Fibroblast of skin of right quadriceps (primary cell): ENCODE measurements at regions not wholly inside any gene's neighbourhood (a gene's known extent, or its start where the extent isn't known, plus 50 kb on each side); places are given as distances from the start of the nearest gene placed in this dataset.
A peak's percentile ranks its signal among the peaks of the same experiment; 100 is the strongest.

Source experiments
- DNase-seq: peaks from one replicate; pipeline ENCODE4 v3.0.0-alpha.2; 2013

DNA sequence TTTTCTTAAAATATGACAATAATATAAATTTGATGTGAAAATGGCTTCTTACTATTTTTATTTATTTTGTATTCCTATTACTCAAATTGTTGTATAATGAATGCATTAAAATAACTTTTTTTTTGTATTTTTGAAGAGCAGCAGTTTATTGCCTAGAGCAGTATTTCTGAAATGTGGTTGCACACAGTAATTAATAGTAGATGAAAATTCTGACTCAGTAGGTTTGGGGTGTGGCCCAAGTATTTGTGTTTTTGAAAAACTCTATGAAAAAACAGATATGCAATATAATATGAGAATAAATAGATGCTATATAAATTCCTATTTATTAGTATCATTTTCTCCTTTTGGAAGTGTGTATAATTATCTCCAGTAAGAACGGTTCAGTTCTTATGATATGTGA is 2225.3 kb upstream of the C9orf72 start:
- no peak for DNase-seq

DNA sequence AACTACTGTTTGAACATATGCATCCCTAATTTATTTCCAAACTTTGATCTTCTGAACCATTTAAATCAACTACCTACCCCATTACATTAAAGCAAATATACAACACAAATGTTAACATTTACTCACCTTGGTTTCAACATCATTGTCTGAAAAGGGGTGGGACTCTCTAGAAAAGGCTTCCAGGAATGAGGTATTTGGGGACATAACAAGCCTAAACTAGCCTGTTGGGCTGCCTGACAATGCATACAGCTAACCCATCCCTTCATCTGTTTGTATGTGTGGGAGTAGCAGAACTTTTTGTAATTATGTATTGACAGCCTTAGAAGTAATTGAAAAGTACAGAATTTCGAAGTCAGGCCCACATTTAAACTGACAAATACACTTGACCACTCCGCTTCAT is 2225.9 kb upstream of the C9orf72 start:
- DNase-seq: no peak

DNA sequence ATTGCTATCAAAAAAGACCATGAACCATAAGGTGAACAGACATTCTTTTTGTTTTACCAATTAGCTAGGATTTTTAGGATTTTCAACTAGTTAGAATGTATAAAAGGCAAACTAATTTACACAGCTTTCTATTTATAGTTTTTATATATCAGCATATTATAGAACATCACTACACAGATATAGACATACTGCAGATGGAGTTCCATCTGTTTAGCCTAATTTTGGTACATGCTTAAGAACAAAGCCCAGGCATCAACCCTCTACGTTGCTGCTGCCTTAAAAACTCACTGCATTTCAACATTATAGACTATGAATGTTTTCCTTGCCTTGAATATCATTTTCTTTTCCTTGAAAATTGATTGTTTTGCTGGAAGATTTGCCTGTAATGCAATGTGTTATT is 2227.5 kb upstream of the C9orf72 start:
- DNase-seq: no peak

DNA sequence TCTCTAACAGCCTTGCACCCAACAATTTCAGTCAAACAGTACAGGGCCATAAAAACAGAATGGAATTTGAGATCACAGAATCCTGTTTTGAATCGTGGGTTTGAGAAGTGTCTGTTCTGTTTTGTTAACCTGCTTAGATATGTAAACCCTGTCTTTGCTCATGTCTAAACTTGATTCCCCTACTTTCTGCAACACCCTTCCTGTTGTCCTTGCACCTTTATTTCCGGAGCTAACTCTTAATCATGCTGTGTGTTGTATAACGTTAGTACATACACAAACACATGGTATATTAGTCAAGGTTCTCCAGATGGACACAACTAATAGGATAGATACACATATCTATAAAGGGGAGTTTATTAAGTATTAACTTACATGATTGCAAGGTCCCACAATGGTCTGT is 2229.2 kb upstream of the C9orf72 start:
- no peak for DNase-seq

DNA sequence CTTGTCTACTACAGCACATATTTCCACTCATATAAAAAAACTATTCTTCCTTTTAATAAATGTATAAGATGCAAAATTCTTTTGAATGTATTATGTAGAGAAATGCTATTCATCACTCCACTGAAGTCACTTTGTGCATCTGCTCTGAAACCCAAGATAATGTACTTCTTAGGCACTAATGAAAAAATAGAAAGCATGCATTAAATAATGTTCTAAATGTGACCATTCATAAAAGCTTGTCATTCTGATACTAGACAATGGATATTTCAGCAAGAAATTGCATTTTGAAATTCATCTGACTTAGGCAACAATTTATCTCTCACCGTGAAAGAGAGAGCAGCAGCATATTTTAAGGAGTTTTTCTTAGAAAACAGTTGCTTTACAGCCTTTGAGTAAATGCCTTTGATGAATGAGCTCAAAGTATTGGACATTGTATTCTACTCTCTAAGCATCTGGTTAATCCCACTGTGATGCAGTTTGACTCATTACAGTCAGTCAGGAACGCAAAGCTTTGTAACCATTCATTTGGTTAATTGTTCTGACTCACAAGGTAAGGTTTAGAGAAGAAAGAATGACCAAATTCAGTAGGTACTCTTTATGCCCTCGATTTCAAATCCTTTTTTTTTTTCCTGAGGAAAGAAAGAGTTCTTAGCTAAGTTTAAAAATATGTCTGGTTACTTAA is 2233.8 kb upstream of the C9orf72 start:
- peak; percentile 5 for DNase-seq

DNA sequence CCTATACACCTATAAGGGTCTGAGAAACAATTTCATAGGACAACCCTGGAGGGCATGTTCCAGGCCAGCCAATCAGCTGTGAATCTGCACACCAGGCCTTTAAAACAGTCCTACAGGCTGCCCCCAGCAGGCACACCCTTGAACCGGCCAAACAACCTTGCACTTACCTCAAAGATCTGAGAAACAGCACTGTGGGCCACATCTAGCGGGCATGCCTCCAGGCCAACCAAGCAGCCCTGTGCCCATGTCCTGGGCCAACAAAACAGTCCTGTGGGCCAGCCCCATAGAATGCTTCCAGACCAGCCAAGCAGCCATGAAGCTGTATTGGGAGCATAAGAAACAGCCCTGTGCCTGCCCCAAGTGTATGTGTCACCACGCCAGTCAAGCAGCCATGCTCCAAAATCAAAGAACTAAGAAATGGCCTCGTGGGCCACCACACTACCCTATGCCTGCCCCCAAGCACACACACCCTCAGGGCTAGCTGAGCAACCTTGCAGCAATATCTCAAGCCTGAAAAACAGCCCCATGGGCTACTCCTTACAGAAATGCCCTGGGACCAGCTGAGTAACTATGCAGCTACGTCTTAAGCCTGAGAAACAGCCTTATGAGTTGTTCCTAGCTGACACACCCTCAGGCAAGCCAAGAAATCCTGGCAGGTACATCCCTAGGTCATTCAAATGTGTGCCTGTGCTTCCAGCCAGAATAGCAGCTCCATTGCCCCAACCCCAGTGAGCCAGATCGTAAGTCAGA is 2243.8 kb upstream of the C9orf72 start:
- DNase-seq: no peak

DNA sequence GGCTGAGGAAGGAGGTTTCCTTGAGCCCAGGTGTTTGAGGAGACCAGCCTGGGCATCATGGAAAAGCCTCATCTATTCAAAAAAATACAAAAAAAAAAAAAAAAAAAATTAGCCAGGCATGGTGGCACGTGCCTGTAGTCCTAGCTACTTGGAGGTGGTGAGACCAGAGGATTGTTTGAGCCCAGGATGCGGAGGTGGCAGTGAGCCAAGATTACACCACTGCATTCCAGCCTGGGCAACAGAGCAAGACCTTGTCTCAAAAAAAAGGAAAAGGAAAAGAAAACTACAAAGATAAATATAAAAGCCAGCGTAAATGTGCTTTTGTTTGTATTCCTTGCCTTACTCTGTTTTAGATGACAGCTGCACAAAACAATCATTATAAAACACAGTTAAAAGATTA is 2249.2 kb upstream of the C9orf72 start:
- no peak for DNase-seq

DNA sequence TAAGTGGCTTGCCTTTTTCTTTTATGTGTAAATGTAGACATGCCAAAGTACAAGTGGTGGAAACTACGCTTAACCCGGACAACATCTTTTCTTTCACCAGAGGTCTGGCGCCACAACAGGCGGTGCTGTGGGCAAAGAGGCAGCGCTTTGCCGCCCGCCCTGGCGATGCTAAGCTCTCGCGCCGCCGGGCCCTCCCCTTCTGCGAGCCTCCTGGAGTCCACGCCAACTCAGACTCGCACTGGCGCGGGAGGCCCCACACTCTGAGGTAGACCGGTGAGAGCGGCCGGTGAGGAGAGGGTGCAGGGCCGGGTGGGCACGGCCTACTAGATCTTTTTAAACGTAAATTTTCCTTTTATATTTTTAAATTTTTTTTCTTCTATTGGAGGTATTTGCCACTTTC is 2253.1 kb upstream of the C9orf72 start:
- DNase-seq: no peak

DNA sequence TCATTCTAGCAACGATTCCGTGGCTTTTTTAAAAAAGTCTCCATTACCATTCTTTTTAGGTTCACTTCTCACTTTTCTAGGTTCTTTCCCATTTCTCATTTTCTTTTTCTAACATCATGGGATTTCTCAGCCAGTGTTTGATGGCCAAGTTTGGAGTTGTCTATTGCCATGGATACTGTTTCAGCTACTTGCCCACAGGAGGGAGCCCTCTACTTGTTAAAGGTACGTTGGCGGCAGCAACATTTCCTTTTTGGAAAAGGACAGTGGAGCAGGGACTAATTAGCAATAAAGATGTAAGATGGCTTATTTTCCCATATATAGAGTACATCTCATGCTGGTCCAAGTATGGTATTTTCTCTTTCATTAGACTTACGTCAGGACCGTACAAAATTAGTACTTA is 2257.5 kb upstream of the C9orf72 start:
- peak; percentile 22 for DNase-seq

DNA sequence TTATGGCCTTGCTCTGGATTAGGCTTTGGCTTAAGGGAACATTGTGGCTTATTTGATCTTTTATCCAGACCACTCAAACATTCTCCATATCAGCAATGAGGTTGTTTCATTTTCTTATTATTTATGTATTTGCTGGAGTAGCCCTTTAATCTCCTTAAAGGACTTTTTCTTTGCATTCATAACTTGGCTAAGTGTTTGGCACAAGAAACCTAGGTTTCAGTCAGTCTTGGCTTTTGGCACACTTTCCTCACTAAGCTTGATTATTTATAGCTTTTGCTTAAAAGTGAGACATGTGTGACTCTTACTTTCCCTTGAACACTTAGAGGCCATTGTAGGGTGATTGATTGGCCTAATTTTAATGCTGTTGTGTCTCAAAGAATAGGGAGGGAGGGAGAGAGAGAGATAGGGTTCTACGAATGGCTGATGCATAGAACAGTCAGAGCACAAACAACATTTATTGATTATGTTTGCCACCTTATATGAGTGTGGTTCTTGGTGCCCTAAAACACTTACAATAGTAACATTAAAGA is 2265.3 kb upstream of the C9orf72 start:
- no peak for DNase-seq

DNA sequence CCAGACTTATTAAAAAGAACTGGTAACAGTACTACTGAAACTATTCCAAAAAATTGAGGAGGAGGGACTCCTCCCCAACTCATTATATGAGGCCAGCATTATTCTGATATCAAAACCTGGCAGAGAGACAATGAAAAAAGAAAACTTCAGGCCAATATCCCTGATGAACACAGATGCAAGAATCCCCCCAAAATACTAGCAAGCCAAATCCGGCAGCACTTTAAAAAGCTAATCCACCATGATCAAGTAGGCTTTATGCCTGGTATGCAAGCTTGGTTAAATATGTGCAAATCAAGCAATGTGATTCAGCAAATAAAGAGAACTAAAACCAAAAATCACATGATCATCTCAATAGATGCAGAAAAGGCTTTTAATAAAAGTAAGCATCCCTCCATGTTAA is 2271.0 kb upstream of the C9orf72 start:
- no peak for DNase-seq

DNA sequence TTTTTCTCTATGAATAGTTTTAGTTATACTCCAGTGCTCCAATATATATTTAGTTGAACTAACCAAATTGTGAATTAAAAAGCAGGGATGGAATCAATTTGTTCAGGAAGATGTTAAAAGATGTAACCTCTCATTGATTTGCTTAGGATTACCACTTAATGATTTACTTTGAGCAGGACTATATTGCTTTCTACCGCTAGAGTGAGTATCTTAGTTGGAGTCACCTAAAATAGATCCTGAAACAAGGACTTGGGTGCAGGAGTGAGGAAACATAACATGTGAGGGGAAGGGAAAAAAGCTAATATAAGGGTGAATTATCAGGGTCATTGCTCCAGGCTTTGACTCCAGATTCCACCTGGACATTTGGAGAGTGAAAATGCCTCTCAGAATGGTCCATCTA is 2277.4 kb upstream of the C9orf72 start:
- DNase-seq: no peak

DNA sequence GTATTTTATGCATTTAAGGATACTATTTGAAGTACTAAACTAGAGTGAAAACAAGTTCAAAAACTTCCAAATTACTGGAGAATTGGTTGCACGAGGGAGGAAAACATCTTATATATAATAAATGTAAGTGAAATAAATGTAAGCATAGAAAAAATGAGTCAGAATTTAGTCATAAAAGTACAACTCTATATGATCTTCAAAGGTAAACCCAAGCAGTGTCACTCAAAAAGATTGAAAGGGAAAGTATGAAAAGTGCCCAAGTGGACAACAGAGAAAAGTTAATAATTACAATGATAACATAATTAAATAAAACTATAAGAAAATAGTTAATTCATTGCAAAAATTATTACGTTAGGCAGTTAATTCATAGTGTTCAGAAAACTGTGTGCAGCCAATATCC is 2288.5 kb upstream of the C9orf72 start:
- DNase-seq: no peak

DNA sequence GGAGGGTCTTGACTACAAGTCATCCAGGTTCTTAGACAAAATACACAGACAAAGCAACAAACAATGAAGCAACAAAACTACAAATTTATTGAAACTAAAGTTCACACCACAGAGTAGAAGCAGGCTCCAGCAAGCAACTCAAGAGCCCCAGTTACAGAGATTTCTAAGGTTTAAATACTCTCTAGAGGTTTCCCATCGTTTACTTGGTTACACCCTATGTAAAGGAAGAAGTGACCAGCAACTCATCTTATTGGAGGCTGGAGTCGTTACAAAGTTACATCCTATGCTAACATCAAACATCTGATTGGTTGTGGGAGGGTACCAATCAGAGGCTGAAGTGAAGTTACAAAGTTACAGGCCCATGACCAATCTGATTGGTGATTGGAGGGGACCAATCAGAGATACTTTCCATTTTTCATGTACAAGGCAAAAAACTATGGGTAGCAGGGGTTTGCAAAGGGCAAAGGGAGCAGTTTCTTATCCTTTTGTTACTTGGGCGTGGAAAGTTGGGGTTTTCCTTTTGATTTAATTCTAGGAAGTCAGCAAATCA is 2292.6 kb upstream of the C9orf72 start:
- DNase-seq: no peak

DNA sequence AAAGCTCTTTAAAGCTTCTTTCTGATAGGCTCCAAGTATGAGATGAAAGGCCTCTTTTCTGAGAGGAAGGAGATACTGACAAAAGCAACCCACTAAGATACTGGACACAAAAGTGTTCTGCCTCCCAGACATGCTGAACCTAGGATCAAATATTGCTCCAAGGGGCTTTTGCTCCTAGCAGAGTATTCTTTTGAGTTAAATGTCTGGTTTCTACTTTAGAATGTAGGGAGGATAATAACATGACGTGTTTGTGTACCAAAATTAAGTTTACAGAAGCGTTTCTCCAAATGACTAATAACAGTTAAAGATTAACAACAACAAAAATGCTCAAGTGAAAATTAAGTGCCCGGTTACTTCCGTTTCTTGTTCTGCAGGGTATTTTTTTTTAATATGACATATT is 2293.3 kb upstream of the C9orf72 start:
- no peak for DNase-seq

DNA sequence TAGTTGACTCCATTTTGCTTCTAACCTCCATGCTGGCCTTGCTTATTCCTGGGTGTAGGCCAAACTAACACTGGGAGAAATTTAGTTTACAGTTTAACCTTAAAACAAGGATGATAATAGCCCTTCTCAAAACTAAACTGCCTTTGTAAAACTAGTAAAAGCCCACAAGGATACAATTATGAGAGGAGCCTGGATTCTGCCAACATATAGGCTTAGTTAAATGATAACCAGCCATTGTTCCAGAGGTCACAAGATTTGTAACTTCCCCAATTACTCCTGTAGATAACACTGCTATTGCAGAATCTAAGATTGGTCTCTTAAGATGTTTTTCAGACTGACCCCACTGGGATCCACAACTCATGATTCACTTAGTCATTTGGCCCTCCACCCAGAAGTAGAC is 2300.3 kb upstream of the C9orf72 start:
- no peak for DNase-seq

DNA sequence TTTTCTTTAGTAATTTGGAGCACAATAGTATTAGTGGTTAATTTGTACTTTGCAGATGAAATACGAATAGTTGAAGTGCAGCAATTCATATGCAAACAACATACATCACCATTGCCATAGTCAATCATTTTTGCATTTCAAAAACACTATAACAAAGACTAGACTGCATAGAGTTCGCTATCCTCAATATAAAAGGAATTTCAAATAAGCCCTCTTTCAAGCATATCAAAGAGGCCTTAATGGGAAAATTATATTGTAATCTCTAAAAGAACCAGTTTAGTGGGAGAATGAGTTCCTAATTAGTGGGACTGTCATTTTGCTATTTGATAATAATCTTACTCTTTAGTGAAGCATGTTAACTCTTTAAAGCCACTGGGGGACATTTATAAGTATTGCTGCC is 2302.3 kb upstream of the C9orf72 start:
- no peak for DNase-seq

DNA sequence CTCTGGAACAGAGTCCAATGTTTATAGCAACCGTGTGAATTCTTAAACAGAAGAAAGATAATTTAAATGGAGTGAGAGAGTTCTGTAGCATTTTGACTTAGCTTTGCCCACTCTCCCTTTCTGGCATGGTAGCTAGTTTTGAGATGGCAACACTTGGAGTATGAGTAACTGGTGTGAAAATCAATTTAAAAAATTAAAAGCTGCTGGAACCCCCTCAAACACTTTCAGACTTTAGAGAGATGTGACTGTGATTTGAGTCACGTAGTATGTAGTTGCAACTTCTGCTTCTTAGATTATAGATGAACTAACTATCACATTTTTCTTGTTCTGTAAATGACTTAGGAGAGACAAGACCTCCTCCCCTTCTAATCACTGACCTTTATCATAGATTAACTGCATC is 2309.5 kb upstream of the C9orf72 start:
- no peak for DNase-seq

DNA sequence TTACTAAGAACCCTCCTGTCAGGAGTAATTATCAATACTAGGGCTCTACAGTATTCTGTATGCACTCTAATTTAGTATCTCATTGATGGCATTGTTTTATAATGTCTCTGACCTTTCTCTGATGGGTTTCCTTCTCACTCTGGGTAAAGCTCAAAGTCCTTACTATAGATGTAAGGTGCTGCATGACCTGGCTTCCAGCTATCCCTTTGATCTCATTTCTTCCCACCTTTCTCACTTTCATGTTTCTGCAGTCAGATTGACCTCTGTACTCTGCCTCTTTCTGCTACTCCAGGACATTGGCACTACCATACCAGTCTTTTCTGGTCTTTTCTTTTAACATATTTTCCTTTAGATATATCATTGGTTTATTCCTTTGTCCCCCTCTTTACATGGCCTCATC is 2332.8 kb upstream of the C9orf72 start:
- no peak for DNase-seq

DNA sequence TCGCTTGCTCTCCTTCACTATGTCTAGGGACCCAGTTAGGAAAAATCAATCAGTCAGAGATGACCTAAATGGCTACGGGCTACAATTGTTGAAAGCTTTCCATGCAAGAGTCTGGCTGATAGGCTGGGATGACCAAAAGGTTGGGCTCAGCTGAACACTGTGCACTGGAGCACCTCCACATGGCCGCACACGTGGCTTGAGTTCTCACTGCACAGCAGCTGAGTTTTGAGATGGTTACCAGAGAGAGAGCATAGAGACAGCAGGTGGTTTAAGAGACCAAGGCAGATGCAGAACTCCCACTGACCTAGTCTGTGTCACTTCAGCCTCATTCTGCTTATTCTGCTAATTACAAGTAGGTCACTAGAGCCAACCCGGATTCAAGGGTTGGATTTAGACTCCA is 2354.8 kb upstream of the C9orf72 start:
- DNase-seq: no peak

DNA sequence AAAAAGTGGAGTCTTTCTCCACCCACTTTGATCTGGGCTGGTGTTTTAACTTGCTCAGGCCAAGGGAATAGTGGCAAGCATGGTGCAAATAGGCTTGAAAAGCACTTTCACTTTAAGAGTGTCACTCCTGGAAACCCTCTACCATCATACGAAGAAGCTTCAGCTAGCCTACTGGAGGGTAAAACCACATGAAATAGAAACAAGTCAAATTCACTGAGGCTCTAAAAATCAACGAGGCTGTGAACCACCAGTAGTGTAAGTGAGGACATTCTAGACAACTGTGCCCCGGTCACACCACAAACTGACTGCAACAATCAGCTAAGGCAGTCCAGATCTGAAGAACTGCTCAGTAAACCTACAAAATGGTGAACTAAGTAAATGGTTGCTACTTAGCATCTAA is 2366.3 kb upstream of the C9orf72 start:
- DNase-seq: no peak

DNA sequence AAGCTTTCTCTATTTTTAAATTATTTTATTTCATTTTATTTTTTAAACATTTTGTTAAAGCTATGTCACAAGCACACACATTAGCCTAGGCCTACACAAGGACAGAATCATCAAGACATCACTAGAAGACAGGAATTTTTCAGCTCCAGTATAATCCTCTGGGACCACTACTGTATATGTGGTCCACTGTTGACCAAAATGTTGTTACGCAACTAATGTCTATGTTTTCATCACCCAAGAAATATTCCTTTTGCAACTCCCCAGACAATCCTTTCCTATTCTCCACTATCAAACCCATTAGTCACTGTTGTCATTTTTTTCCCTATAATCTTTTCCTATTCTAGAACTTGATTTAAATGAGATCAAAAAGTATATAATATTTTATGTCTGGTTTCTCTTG is 2371.7 kb upstream of the C9orf72 start:
- DNase-seq: peak; percentile 6

DNA sequence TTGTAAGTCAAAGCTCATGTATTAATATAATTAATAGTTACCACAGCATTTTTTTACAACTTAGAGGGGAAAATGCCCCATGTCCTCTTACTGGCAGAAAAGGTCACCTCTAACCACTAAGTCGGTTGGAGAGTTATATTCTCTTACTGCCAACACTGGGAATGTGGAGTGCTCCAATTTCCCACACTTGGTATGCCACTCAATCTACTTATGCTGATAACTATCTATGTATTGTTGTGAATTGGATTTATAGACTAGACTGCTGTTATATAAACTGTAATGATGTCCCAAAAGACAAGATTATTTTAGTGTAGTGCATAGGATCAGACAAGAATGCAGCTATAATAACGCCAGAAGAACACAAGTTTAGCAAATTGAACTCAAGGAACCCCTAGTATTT is 2385.2 kb upstream of the C9orf72 start:
- no peak for DNase-seq

DNA sequence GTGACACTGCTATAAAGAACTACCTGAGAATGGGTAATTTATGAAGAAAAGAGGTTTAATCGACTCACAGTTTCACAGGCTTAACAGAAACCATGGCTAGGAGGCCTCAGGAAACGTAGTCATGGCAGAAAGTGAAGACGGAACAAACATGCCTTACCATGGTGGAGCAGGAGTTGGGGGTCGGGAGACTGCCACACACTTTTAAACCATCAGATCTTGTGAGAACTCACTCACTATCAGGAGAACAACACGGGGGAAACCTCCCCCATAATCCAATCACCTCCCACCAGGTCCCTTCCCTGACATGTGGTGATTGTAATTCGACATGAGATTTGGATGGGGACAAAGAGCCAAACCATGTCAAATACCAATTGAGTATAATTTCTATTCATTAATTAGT is 2392.6 kb upstream of the C9orf72 start:
- no peak for DNase-seq
